RWPE2 (cell line): ENCODE measurements at regions not wholly inside any gene's neighbourhood (a gene's known extent, or its start where the extent isn't known, plus 50 kb on each side); places are given as distances from the start of the nearest gene placed in this dataset.

Experiments
- ATAC-seq: fragments of 200-7000 bp; cut with Tn5 transposase; 3 replicates; pipeline ENCODE4 v1.9.1; 2021; ENCODE audit warnings: low read depth
- DNase-seq: peaks from one replicate; pipeline ENCODE4 v3.0.0-alpha.2; 2020; ENCODE audit warnings: low spot score
- H3K27ac ChIP-seq: fragments of 450-650 bp; 2 replicates; pipeline ENCODE4 v1.5.1; 2017; ENCODE audit warnings: mild to moderate bottlenecking; ENCODE audit not compliant: poor library complexity, severe bottlenecking
- H3K27me3 ChIP-seq: fragments of 250-450 bp; sonication (Bioruptor Pico); 2 replicates; pipeline ENCODE4 v1.5.1; 2021; ENCODE audit warnings: mild to moderate bottlenecking, moderate library complexity; ENCODE audit not compliant: insufficient read depth, poor library complexity, severe bottlenecking
- H3K36me3 ChIP-seq: fragments of 250-450 bp; sonication (Bioruptor Pico); 2 replicates; pipeline ENCODE4 v1.5.1; 2020; ENCODE audit warnings: low read depth, mild to moderate bottlenecking, moderate library complexity
- H3K4me1 ChIP-seq: fragments of 250-450 bp; sonication (Bioruptor Pico); 2 replicates; pipeline ENCODE4 v1.5.1; 2021; ENCODE audit warnings: mild to moderate bottlenecking, moderate library complexity; ENCODE audit not compliant: insufficient read depth, poor library complexity, severe bottlenecking
- H3K4me3 ChIP-seq: fragments of 250-450 bp; sonication (Bioruptor Pico); 2 replicates; pipeline ENCODE4 v1.5.1; 2021; ENCODE audit warnings: mild to moderate bottlenecking, moderate library complexity; ENCODE audit not compliant: severe bottlenecking
- H3K9me3 ChIP-seq: fragments of 250-450 bp; sonication (Bioruptor Pico); 2 replicates; pipeline ENCODE4 v1.5.1; 2021; ENCODE audit warnings: mild to moderate bottlenecking, moderate library complexity; ENCODE audit not compliant: severe bottlenecking
- TF ChIP-seq, protein P1 (sequence below): fragments of 450-650 bp; IDR thresholded peaks from one replicate; pipeline ENCODE4 v1.5.1; 2017; ENCODE audit warnings: mild to moderate bottlenecking, moderate library complexity; ENCODE audit not compliant: poor library complexity, severe bottlenecking

DNA sequence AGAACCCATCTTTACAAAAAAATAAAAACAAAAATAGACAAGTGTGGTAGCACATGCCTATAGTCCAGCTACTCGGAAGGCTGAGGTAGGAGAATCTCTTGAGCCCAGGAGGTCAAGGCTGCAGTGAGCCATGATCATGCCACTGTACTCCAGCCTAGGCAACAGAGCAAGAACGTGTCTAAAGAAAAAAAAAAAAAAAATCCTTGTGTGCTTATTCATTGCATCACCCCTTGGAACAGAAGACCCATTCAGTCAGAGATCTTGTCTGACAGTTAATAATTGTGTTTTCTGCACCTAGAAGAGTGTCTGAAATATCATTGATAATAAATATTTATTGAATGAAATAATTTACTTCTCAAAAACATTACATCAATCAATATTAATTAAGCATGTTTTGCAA is 97.4 kb upstream of the TBL1X start:
- no peak for DNase-seq
- Histone ChIP-seq H3K4me3 (no peak overlapping the region), H3K4me1 (no peaks in the 10 kb centered on the region), H3K36me3 (no peaks in the 10 kb centered on the region), H3K9me3 (no peaks in the 10 kb centered on the region), H3K27me3 (no peaks in the 10 kb centered on the region), H3K27ac (no peak overlapping the region)
- TF ChIP-seq, protein P1, sequence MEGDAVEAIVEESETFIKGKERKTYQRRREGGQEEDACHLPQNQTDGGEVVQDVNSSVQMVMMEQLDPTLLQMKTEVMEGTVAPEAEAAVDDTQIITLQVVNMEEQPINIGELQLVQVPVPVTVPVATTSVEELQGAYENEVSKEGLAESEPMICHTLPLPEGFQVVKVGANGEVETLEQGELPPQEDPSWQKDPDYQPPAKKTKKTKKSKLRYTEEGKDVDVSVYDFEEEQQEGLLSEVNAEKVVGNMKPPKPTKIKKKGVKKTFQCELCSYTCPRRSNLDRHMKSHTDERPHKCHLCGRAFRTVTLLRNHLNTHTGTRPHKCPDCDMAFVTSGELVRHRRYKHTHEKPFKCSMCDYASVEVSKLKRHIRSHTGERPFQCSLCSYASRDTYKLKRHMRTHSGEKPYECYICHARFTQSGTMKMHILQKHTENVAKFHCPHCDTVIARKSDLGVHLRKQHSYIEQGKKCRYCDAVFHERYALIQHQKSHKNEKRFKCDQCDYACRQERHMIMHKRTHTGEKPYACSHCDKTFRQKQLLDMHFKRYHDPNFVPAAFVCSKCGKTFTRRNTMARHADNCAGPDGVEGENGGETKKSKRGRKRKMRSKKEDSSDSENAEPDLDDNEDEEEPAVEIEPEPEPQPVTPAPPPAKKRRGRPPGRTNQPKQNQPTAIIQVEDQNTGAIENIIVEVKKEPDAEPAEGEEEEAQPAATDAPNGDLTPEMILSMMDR = no peak
- no peak for ATAC-seq

- H3K36me3 ChIP-seq = no peaks in the 10 kb centered on the region
- ATAC-seq = no peak
- H3K4me1 ChIP-seq = no peaks in the 10 kb centered on the region
- DNase-seq = no peak
- H3K27me3 ChIP-seq = no peaks in the 10 kb centered on the region
- H3K27ac ChIP-seq = no peak overlapping the region
- H3K4me3 ChIP-seq = no peak overlapping the region
- TF ChIP-seq, protein P1 = no peak
- no peaks in the 10 kb centered on the region for H3K9me3 ChIP-seq
These were observed 96.6 kb upstream of the TBL1X start for GRCh38 chrX:9368262-9368661.

DNA sequence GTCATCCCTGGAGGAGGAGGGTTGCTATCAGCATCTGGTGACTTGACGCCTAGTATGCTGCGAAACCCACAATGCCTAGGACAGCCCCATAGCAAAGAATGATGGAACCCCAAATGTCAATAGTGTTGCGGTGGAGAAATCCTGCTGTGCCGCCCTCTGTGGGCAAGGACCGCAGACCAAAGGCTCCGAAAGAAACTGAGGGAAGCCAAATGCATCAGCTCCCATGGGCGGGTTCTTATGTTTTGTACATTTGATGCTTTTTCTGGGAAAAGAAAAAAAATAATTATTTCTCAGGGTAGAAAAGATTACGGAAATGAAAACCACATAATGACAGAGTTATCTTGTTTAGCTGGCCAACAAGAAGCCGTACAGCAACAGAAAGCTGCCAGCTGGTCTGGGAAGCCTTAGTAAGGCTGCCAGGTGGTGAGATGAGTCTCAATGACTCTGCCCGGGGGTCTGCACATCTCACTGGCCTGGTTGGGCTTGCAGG is 95.0 kb upstream of the TBL1X start:
- no peak overlapping the region for H3K4me3 ChIP-seq
- no peak for DNase-seq
- TF ChIP-seq, protein P1 = no peak
- no peaks in the 10 kb centered on the region for H3K9me3 ChIP-seq
- no peak overlapping the region for H3K27ac ChIP-seq
- H3K27me3 ChIP-seq = no peaks in the 10 kb centered on the region
- ATAC-seq = no peak
- no peaks in the 10 kb centered on the region for H3K36me3 ChIP-seq
- H3K4me1 ChIP-seq = peaks cover 7% of the 10 kb centered on the region

DNA sequence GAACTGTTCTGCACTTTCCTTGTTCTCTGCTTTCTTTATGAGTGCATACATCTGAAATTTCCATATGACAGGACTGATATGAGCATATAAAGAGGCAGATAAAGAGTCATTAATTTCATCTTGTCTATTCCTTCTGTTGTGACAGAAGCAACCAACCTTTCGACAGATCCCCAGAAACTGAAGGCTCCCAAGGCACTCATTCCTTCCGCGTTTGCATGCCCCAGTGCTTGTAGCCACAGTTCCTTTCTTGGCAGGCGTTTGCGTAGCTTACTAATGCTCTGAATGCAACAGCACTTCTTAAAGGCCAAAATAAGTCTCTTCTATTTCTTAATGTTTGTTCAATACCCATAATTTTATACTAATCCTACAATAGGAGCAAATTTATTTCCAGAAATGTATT is 94.0 kb upstream of the TBL1X start:
- H3K27me3 ChIP-seq = no peaks in the 10 kb centered on the region
- H3K4me3 ChIP-seq = no peak overlapping the region
- TF ChIP-seq, protein P1 = no peak
- DNase-seq (no peak), ATAC-seq (no peak)
- H3K27ac ChIP-seq = no peak overlapping the region
- no peaks in the 10 kb centered on the region for H3K36me3 ChIP-seq
- H3K4me1 ChIP-seq = peaks cover 8% of the 10 kb centered on the region
- H3K9me3 ChIP-seq = no peaks in the 10 kb centered on the region

GRCh38 chrX:9372866-9373265 is 92.0 kb upstream of the TBL1X start:
- Histone ChIP-seq H3K4me3 (no peak overlapping the region), H3K9me3 (no peaks in the 10 kb centered on the region), H3K27me3 (no peaks in the 10 kb centered on the region), H3K4me1 (peaks cover 8% of the 10 kb centered on the region), H3K36me3 (no peaks in the 10 kb centered on the region), H3K27ac (no peak overlapping the region)
- TF ChIP-seq, protein P1 = no peak
- DNase-seq (no peak), ATAC-seq (no peak)
